ENCODE measurements at regions not wholly inside any gene's neighbourhood (a gene's known extent, or its start where the extent isn't known, plus 50 kb on each side); places are given as distances from the start of the nearest gene placed in this dataset.
"Not testable (repeated sequence)": the region's sequence is repeated elsewhere in the genome, so short reads cannot be mapped to it uniquely, and the experiment has no call there.

DNA sequence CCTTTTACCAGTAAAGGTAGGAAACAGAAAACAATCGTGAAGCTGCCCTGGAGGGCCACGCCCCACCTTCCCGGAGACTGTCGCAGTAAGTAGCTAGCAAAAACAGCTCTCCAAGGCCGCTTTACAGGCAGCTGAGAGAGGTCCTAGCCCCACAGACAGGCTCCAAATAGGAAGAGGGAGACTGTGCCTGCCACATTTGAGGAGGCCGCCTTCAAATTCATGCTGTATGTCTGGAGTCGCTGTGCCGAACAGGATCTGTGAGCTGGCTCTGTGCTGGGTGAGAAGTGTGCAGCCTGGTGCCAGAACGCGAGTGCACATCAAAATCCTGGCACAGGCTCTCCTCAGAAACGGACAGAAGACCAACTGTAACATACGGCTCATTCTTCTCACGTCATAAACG, 582.2 kb downstream of the CETN3 start:
- no peak for DNase-seq

DNA sequence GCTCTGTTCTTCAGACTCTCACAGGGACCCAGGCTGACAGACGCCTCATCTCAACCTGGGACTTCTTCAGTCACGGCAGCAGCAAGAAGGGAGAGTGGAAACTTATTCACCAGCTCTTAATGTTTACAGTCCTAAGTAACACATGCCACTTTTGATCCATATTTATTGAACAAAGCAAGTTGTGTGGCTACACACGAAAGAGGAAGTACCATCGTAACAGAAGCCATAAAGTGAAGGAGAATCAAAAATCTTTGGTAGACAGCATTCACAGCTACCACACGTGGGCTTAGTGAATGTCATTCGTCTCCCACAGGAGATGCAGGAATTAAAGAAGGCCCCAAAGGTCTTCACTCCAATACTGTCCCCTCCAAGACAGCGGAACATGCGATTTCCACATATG, 582.6 kb downstream of the CETN3 start:
- DNase-seq = no peak

DNA sequence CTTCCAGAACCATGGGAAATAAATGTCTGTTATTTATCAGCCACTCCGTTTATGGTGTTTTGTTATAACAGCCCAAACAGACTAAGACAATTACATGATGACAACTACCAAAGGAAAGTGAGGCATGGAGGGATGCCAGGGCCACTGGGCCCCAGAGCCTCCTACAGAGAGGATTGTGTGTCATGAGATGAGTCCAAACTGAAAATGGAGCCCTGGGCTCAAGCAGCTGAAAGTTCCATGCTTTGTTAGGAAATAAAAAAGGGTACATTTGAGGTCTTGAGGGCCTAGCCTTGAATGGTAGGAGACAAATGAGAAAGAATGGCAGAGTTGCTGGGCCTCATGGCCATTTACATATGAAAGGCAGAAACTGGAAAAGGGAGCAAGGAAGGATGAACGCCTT, 586.5 kb downstream of the CETN3 start:
- no peak for DNase-seq

GRCh38 chr5:89817841-89818240, 591.7 kb downstream of the CETN3 start:
- DNase-seq = no peak

DNA sequence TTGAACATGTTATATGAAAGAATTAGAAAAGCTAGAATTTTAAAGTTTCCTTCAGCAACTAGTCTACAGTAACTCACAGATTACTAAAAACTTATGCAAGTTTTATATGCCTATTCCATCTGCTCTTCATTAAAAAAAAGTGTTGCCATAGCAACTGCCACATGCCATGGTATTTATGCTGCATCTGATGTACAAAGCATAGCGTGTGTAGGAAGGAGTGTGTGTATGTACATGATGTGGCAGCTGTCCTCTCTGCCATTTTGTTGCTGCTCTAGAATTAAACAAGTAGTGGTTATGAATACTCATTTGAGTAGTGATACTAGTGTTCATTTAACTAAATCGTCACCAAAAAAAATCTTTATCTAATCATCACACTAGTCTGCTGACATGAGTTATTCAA, 593.5 kb downstream of the CETN3 start:
- DNase-seq = no peak

GRCh38 chr5:89800735-89801134, 608.8 kb downstream of the CETN3 start:
- not testable (repeated sequence) for DNase-seq

DNA sequence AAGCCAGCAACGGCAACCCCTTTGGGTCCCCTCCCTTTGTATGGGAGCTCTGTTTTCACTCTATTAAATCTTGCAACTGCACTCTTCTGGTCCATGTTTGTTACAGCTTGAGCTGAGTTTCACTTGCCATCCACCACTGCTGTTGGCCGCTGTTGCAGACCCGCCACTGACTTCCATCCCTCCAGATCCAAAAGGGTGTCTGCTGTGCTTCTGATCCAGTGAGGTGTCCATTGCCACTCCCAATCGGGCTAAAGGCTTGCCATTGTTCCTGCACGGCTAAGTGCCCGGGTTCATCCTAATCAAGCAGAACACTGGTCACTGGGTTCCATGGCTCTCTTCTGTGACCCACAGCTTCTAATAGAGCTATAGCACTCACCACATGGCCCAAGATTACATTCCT, 615.1 kb downstream of the CETN3 start:
- DNase-seq = not testable (repeated sequence)

DNA sequence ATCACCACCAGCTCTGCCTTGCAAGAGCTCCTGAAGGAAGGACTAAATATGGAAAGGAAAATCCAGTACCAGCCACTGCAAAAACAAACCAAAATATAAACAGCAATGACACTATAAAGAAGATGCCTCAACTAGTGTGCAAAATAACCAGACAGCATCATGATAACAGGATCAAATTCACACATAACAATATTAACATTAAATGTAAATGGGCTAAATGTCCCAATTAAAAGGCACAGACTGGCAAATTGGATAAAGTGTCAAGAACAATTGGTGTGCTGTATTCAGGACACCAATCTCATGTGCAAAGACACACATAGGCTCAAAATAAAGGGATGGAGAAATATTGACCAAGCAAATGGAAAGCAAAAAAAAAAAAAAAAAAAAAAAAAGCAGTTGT, 629.8 kb downstream of the CETN3 start:
- DNase-seq = not testable (repeated sequence)

- DNase-seq = no peak
Observed at GRCh38 chr5:89777758-89778157, 631.8 kb downstream of the CETN3 start.

- DNase-seq = no peak
Observed at GRCh38 chr5:89769975-89770374, 639.6 kb downstream of the CETN3 start.

DNA sequence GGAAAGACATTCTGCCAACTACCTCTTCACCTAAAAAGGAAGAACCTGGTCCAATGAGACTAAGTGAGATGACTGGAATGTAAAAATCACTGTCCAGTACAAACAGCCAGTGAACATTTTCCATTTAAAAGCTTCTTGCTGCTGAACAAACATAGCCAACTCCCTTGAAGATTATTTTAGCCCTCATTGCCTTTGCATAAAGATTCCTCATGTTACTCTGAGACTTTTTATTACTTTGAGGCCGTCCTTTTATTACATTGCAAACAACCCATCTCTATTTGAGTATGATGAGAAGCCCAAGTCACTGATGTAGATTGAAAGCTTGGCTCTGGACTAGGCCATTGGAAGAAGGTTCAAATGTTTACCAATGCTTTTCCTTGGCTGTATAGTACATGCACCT, 649.8 kb downstream of the CETN3 start:
- DNase-seq = no peak

GRCh38 chr5:89758146-89758545, 651.4 kb downstream of the CETN3 start:
- DNase-seq = no peak

DNA sequence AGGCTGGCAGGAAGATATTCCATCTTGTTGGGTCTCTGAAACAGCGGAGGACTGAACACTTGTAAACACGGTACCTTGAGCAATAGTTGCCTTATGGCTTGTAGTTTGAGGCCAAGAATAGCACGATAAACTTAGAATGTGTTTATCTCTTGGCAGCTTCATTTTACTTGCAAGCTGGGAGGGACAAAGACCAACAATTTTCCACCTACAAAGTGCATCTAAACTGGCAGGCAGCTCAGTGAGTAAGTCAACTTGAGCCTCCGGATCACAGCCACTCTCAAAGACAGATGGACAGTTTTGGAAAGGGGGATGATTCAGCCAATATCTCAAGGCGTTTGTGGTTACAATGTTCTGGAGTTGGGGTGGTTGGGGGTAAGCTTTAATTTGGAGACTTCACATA, 652.6 kb downstream of the CETN3 start:
- no peak for DNase-seq

- no peak for DNase-seq
Observed at GRCh38 chr5:89755024-89755423, 654.5 kb downstream of the CETN3 start.

GRCh38 chr5:89735082-89735481, 674.5 kb downstream of the CETN3 start:
- no peak for DNase-seq

- DNase-seq = no peak
Observed at GRCh38 chr5:89733772-89734171, 675.8 kb downstream of the CETN3 start.

DNA sequence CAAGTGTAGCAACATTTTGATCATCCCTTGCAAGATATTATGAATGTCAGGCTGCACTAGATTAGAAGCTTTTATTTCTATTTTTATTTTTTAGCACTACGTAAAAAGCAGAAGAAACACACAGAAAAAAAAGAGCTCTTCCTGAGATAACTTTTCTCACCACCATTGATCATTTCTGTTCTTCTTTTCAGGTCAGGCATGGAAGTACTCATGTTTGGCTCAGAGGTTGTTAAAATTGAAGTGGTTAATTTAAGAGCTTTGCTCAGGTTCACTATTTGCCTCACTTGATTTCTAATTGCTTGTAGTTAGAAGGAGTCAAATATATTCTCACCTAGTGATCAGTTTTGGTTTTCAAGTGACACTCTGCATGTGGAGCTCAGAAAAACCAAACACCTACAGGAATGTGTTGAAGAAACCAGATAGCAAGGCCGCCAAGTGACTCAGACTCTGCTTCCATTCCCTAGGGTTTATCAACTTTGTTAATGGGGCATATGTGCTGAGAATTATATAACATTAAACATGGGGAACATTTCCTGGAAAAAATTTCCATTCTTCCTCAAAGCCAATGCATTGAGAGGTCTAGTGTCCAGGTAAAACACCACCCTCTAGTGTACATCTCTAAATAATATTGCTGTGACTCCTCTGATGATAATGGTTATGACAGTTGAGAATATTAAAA, 679.8 kb downstream of the CETN3 start:
- no peak for DNase-seq

- DNase-seq = no peak
Observed at GRCh38 chr5:89728750-89729149, 680.8 kb downstream of the CETN3 start.

- DNase-seq = no peak
Observed at GRCh38 chr5:89728134-89728533, 681.4 kb downstream of the CETN3 start.

DNA sequence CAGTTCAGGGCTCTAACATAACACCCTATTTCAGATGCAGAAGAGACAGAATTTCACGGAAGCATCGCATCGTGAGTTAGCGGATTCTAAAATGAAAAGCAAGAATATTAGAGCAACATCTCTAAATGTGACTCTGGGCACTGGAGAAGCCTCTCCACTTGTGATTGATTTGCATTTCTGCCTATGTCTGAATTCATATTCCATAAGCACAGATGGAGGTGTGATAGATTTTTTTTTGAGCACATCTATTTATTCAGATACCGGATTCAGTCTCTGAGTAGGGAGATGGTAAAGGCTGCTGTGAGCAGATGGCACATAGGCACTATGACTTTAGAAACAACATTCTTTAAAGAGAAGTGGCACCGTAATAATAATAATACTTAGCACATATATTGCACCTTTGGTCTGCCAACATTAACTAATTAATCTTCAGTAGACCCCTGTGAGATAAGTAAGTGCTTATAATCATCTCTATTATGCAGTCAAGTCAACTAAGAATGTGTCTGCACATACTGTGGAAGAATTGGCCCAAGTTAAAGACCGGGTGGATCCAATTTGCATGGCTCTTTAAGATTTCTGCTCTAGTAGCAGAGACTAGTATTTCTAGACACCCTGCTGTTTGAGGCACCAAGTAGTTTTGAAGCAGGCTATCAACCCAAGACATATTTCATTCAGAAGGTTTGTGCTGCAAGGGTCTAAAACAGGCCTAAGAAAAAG, 685.0 kb downstream of the CETN3 start:
- no peak for DNase-seq

- DNase-seq = no peak
Observed at GRCh38 chr5:89723907-89724306, 685.6 kb downstream of the CETN3 start.

DNA sequence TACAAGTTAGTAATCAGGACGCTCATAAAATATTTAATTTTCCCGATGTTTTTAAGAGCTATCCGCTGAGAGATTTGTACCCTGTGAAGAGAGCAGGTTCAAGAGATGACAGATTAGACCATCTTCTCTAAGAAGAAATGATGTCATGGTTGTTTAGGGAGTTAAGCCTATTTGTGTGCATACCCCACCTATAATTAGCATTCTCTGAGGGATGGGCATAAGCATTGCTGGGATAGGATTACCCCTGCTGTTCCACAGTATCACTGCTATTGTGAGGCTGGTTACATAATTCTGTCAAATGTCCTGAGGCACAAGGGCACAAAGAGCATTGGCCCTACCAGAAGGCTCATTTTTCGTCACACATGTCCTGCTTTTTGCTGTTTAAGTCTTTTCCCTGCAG, 687.0 kb downstream of the CETN3 start:
- no peak for DNase-seq

DNA sequence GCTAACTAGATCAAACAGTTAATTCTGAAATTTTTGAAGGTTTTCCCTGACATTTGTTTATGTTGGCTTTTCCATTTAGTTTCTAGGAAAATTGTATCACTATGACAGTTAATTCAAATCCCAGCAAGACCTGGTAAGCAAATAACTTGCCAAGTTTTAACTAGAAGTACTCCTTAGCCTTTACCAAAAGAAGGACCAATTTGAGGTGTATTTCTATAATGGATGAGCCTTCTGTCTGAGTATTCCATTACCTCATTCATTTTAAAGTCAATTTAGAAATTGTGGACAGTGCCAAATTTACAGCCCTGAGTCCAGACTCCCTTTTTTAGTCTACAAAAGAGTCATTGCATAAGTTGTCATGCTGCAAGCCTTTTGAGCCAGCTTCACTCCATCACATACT, 687.6 kb downstream of the CETN3 start:
- no peak for DNase-seq

GRCh38 chr5:89721353-89721752, 688.2 kb downstream of the CETN3 start:
- DNase-seq = no peak

DNA sequence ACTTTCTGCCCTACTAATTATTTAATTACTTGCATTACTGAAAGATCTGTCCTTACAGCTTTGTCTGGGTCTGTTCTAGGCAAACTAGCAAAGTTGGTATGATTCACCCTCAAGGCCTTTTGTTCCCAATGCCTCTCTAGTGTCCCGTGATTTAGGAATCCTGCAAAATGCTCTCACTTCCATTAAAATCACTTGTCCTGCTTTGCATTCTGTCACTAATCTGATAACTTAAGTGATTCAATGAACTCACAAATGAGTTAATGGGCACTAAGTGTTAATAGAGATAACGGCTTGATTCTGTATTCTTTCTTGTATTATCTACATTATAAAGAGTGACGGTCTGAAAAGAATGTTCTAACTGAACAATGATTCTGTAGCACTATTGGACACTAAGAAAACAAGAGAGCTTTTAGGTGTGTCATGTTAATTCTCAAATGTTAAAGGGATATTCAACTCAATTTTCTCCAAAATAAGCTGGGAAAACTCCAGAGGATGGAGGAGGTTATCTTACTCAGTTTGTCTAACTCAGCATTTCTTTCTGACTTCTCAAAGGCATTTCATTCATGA, 697.3 kb downstream of the CETN3 start:
- no peak for DNase-seq
